GM10847 (cell line): ENCODE measurements at regions not wholly inside any gene's neighbourhood (a gene's known extent, or its start where the extent isn't known, plus 50 kb on each side); places are given as distances from the start of the nearest gene placed in this dataset.

Experiments used
- POLR2A ChIP-seq: IDR thresholded peaks from 2 replicates; pipeline ENCODE4 v1.6.1; 2011; ENCODE audit not compliant: insufficient read length; ENCODE audit errors: extremely low read depth

DNA sequence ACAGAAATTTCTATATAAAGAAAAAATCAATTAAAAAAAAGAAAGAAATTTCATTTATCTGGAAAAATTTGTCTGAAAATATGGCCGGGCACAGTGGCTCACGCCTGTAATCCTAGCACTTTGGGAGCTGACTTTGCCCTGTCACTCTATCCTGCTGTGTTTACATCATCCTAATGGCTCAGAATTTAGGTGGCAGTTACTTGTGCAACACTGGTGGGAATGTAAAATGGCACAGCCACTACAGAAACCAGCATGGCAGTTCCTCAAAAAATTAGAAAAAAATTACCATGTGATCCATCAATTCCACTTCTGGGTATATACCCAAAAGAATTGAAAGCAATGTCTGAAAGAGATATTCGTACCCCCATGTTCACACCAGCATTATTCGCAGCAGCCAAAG, 405.2 kb upstream of the AUTS2 start:
- TF ChIP-seq POLR2A: no peak

- no peak for TF ChIP-seq POLR2A
Measured at GRCh38 chr7:69196593-69196992, 401.7 kb upstream of the AUTS2 start.

DNA sequence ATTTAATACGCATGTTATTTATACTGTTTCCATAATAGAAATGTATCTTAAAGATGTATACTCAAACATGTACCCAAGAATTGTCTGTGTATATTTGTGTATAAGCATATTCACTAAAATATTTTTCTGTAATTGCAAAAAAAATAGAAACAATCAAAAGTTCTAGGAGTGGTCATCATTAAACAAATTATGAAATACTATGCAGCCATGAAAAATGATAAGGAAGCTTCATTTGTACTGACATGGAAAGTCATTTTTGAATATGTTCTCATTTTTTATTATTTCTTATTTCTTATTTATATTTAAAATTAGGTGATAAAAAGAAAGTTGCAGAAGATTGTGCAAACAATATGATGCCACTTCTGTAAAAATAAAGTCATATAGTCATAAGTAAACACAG, 400.0 kb upstream of the AUTS2 start:
- no peak for TF ChIP-seq POLR2A

GRCh38 chr7:69199041-69199440, 399.2 kb upstream of the AUTS2 start:
- no peak for TF ChIP-seq POLR2A

- TF ChIP-seq POLR2A: no peak
Measured at GRCh38 chr7:69199661-69200060, 398.6 kb upstream of the AUTS2 start.

- TF ChIP-seq POLR2A: no peak
Measured at GRCh38 chr7:69203871-69204270, 394.4 kb upstream of the AUTS2 start.

- TF ChIP-seq POLR2A: no peak
Measured at GRCh38 chr7:69204943-69205342, 393.3 kb upstream of the AUTS2 start.

DNA sequence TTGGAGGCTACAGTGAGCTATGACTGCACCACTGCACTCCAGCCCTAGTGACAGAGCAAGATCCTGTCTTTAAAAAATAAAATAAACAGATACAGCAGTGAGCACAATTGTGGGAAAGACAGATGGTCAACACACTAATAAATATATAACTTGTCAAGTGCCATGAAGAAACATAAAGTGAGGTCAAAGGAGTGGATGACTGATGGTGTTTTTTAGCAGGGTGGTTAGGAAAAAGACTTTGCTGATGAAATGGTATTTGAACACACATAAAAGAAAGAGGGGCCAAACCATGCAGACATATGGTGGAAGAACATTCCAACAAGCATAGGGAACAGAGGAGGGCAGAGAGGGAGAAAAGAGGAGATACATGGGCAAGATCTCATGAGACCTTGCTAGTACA, 392.7 kb upstream of the AUTS2 start:
- TF ChIP-seq POLR2A: no peak

DNA sequence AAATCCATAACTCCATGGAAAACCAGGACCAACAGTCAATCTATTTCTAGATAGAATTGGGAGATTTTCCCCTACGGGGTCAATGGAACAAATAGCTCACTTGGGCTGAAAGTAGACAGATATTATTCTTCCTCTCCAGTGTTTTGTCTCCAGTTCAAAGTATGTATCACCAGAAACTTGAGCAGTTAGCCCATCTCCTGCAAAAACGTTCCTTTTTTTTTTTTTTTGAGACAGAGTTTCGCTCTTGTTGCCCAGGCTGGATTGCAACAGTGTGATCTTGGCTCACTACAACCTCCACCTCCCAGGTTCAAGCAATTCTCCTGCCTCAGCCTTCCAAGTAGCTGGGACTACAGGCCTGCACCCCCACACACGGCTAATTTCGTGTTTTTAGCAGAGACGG, 390.0 kb upstream of the AUTS2 start:
- no peak for TF ChIP-seq POLR2A

- no peak for TF ChIP-seq POLR2A
Measured at GRCh38 chr7:69208848-69209247, 389.4 kb upstream of the AUTS2 start.

DNA sequence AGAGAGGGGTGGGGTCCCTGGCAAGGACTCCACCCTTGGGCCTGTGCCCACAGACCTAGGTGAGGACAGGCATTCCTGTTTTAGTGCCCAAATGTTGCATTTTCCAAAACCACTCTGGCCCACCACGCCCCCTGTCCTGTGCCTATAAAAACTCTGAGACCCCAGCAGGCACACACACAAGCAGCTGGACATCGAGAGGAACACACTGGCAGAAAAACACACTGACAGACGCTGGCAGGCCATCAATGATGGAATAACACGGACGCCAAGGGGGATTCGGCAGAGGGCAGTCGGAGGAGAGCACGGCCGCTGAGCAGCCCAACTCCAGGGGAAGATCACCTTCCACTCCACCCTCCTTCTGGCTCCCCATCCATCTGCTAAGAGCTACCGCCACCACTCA, 386.9 kb upstream of the AUTS2 start:
- TF ChIP-seq POLR2A: no peak

DNA sequence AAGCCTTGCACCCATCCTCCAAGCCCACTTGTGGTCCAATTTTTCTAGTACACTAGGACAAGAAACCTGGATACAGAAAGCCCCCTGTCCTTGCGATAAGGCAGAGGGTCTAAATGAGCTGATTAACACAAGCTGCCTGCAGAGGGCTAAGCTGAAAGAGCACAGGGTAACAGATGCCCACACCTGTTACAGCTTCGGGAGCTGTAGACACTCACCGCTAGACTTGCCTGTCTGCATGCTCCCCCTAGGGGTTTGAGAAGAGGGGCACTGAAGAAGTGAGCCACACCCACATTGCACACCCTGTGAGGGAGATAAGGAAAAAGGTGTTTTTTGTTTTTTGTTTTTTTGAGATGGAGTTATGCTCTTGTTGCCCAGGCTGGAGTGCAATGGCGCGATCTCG, 386.5 kb upstream of the AUTS2 start:
- TF ChIP-seq POLR2A: no peak

DNA sequence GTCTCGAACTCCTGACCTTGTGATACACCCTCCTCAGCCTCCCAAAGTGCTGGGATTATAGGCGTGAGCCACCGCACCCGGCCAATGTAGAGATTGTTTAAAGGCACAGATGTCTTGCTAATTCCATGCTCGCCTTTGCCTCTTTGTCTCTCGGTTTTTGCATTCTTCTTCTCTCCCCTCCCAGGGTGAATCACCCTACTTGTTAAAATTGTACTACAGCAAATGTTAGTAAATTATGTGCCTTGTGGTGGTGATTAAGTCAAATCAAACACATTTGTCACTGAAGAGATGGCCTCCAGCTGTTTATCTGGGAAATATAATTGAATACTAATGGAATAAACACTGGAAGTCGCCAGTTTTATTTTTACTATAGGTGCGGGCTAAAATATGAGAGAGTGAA, 384.4 kb upstream of the AUTS2 start:
- TF ChIP-seq POLR2A: no peak

GRCh38 chr7:69217516-69218350, 380.5 kb upstream of the AUTS2 start:
- no peak for TF ChIP-seq POLR2A

DNA sequence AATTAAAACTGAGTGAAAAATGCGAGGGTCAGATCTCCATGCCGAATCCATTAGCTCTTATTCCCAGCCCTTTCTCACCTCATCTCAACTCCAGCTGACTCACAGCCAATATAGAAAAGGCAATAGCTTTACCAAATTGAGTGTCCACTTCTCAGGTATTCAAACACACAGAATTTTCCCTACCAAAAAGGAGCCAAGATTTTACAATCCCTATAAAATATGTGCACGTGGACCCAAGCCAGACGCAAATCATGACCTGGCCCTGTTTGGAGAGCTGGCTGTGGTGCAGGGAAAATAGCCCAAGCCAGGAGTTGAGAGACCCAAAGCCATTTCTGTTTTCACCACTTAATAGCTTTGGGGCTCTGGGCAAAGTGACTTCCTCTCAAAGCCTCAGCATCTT, 379.7 kb upstream of the AUTS2 start:
- TF ChIP-seq POLR2A: no peak

- TF ChIP-seq POLR2A: no peak
Measured at GRCh38 chr7:69219381-69219780, 378.9 kb upstream of the AUTS2 start.

DNA sequence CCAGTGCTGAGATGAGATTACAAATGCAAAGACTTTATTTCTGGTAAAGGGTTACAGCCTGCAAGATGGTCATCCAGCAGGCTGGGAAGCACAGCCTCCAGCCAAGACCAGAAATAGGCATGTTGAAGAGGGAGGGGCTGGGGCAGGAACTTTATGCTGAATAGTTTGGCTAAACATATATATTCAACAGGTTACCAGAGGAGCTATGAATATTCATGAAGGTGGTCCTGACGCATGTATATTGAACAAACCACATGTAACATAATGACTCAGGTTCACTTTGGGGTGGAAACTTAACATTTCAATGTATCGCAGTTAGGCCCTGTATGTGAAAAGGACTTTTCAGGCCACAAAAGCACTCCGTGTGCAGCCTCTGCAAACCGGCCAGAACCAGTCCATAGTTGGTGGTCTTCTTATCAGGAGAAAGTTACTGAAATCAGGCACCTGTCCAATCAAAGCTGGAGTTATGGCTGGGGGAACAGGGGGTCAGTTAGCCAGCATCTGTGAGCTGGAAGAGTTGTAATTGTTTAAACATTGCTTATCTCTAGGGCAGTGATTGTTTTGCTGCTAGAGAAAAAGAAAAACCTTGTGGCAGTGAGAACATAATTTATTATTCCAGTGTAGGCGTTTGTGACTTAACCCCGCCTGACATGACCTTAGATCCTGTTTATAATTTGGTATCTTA, 372.9 kb upstream of the AUTS2 start:
- no peak for TF ChIP-seq POLR2A

GRCh38 chr7:69228212-69228811, 370.0 kb upstream of the AUTS2 start:
- TF ChIP-seq POLR2A: no peak
